Cardiac muscle cell (in vitro differentiated cells and primary cell): ENCODE measurements at regions not wholly inside any gene's neighbourhood (a gene's known extent, or its start where the extent isn't known, plus 50 kb on each side); places are given as distances from the start of the nearest gene placed in this dataset.

Experiments
- DNase-seq, 2 donors: peaks; one replicate each; pipeline versions ENCODE4 v3.0.0 to v3.0.0-alpha.2; 2010 to 2017; ENCODE audit warnings: low read depth in 1 of 2, low spot score in 1 of 2
- H3K27ac ChIP-seq: fragments of 200-600 bp; sonication (generic); 2 replicates; pipeline ENCODE4 v1.5.1; 2016
- H3K27me3 ChIP-seq: fragments of 200-600 bp; sonication (generic); 2 replicates; pipeline ENCODE4 v1.6.0; 2016; ENCODE audit warnings: control low read depth
- H3K36me3 ChIP-seq: fragments of 200-600 bp; sonication (generic); 2 replicates; pipeline ENCODE4 v1.5.1; 2016; ENCODE audit warnings: control low read depth
- H3K4me1 ChIP-seq: fragments of 200-600 bp; sonication (generic); 2 replicates; pipeline ENCODE4 v1.8.1; 2017; ENCODE audit warnings: low read depth, mild to moderate bottlenecking, mixed run types
- H3K4me3 ChIP-seq: fragments of 200-600 bp; sonication (generic); 2 replicates; pipeline ENCODE4 v1.5.1; 2016; ENCODE audit warnings: mild to moderate bottlenecking
- H3K9me3 ChIP-seq: fragments of 200-600 bp; sonication (generic); 2 replicates; pipeline ENCODE4 v1.5.1; 2017; ENCODE audit warnings: low read depth, mild to moderate bottlenecking, control low read depth
- TF ChIP-seq, protein P1 (sequence below): IDR thresholded peaks from 2 replicates; pipeline ENCODE4 v1.5.1; 2012; ENCODE audit warnings: low read depth, mild to moderate bottlenecking, low read length

DNA sequence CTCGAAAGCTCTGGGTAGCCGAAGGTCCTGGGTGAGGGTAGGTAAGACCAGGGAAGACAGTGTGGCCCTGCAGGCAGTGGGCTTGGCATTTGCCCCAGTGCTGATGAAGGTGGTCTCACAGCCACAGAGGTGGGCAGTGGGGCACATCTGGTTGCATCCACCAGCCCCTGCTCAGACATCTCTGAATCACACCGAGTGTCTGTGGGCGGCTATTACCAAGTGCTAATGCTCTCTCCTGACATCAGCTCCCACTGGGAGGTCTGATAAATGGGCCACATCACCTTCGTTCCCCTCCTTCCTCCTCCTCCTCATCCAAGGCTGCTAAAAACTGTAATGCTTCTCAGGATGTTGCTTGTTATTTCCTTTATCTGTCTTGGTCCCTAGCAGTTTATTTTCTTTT lies 330.9 kb upstream of the COBL start:
- TF ChIP-seq, protein P1, sequence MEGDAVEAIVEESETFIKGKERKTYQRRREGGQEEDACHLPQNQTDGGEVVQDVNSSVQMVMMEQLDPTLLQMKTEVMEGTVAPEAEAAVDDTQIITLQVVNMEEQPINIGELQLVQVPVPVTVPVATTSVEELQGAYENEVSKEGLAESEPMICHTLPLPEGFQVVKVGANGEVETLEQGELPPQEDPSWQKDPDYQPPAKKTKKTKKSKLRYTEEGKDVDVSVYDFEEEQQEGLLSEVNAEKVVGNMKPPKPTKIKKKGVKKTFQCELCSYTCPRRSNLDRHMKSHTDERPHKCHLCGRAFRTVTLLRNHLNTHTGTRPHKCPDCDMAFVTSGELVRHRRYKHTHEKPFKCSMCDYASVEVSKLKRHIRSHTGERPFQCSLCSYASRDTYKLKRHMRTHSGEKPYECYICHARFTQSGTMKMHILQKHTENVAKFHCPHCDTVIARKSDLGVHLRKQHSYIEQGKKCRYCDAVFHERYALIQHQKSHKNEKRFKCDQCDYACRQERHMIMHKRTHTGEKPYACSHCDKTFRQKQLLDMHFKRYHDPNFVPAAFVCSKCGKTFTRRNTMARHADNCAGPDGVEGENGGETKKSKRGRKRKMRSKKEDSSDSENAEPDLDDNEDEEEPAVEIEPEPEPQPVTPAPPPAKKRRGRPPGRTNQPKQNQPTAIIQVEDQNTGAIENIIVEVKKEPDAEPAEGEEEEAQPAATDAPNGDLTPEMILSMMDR = no peak
- Histone ChIP-seq H3K27ac (no peak overlapping the region), H3K4me3 (no peak overlapping the region), H3K36me3 (no peaks in the 10 kb centered on the region), H3K4me1 (no peaks in the 10 kb centered on the region), H3K27me3 (no peaks in the 10 kb centered on the region), H3K9me3 (no peaks in the 10 kb centered on the region)
- DNase-seq = no peak

DNA sequence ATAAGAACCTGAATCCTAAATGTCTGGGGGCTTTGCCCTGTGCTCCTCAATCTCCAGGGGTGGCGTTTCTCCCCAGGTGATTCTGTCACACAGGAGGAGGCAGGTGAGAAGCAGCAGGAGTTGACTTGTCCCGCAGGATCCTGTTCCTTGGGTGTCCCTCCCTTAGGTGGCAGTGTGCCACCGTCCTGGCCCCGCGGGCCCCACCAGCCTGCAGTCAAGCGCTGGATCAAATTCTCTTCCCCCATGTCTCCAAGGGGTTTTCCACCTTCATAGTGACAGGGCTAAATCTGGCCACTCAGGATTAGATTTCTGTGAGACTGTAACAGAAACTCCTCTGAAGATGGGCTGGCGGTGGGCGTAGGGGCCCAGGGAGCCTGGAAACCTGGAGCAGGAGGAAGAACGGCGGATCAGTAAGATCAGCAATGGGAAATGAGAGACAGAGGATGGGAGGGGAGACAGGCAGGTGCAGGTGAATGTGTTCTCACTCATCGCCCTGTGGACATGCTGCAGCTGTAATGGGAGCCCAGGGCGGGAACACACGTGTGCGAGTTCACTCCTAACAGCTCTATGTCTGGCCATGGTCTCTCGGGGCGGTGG lies 329.2 kb upstream of the COBL start:
- Histone ChIP-seq H3K27ac (no peak overlapping the region), H3K4me1 (no peaks in the 10 kb centered on the region), H3K27me3 (no peaks in the 10 kb centered on the region), H3K9me3 (no peaks in the 10 kb centered on the region), H3K36me3 (no peaks in the 10 kb centered on the region), H3K4me3 (no peak overlapping the region)
- DNase-seq = no peak
- TF ChIP-seq, protein P1 = no peak

DNA sequence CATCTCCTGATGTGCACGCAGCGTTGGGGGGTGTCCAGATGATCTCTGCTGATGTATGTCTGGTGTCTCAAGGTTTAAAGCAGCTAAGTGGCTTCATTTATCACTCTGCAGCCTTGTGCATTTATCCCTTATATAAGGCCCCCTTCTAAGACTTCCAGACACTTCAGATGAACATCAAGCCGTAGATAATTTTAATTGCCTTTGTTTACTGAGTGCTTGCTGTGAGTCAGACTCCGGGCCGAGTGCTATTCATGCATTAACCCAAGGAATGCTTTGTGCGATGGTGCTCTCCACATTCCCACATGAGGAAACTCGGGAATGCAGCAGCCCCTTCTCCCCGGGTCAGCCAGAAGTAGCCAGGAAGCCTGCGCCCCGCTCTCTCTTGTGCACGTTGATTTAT lies 328.6 kb upstream of the COBL start:
- TF ChIP-seq, protein P1 = no peak
- Histone ChIP-seq H3K36me3 (no peaks in the 10 kb centered on the region), H3K4me1 (no peaks in the 10 kb centered on the region), H3K4me3 (no peak overlapping the region), H3K9me3 (no peaks in the 10 kb centered on the region), H3K27ac (no peak overlapping the region), H3K27me3 (no peaks in the 10 kb centered on the region)
- DNase-seq = no peak

DNA sequence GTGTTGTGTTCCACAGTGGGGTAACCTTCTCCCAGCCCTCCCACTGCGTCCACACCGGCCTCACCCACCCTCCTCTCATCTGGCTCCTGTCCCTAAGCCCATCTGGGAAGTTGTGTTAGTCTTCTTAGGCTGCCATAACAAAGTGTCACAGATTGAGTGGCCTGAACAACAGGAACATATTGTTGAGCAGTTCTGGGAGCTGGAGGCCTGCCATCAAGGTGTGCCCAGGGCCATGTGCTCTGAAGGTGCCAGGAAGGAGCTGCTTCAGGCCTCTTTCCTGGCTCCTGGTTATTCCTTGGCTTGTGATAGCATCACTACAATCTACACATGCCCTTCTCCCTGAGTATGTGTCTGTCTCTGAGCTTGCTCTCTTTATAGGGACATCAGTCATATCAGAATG lies 327.6 kb upstream of the COBL start:
- DNase-seq = no peak
- no peaks in the 10 kb centered on the region for H3K9me3 ChIP-seq
- H3K4me1 ChIP-seq = no peaks in the 10 kb centered on the region
- H3K27ac ChIP-seq = no peak overlapping the region
- H3K4me3 ChIP-seq = no peak overlapping the region
- no peaks in the 10 kb centered on the region for H3K27me3 ChIP-seq
- no peaks in the 10 kb centered on the region for H3K36me3 ChIP-seq
- TF ChIP-seq, protein P1 = no peak

DNA sequence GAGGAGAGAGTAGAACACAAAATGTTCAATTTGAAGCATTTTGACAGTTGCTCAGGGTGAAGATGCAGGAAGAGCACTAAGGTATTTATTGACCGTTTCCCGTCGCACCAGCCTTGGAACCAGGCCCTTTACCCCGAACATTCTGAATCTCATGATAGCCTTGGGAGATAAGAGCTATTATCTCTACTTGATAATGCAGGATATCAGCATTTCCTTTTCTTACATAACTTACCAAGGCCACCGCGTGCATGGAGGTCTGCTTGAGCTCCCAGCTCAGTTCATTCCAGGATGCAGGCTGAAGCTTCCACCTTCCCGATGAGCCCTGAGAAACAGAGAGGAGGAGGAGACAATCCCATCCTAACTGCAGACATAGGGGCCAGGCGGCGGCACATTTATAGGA lies 324.2 kb upstream of the COBL start:
- TF ChIP-seq, protein P1 = no peak
- no peak overlapping the region for H3K4me3 ChIP-seq
- no peaks in the 10 kb centered on the region for H3K36me3 ChIP-seq
- no peaks in the 10 kb centered on the region for H3K9me3 ChIP-seq
- H3K27ac ChIP-seq = no peak overlapping the region
- no peaks in the 10 kb centered on the region for H3K27me3 ChIP-seq
- H3K4me1 ChIP-seq = no peaks in the 10 kb centered on the region
- no peak for DNase-seq
